ENCODE measurements at regions not wholly inside any gene's neighbourhood (a gene's known extent, or its start where the extent isn't known, plus 50 kb on each side); places are given as distances from the start of the nearest gene placed in this dataset.

GRCh38 chr16:79995315-79995714, 394.8 kb upstream of the MAF start:
- Mint-ChIP-seq H3K36me3 (ENCODE audit: insufficient read depth, unreplicated experiment) (no peaks in the 10 kb centered on the region), H3K4me3 (ENCODE audit: unreplicated experiment) (no peak overlapping the region), H3K27ac (ENCODE audit: low read depth, unreplicated experiment) (no peak overlapping the region), H3K9me3 (ENCODE audit: unreplicated experiment) (peaks cover 11% of the 10 kb centered on the region), H3K4me1 (ENCODE audit: insufficient read depth, unreplicated experiment) (peaks cover 11% of the 10 kb centered on the region), H3K27me3 (ENCODE audit: insufficient read depth, unreplicated experiment) (no peaks in the 10 kb centered on the region)
- CTCF ChIA-PET = no interaction called here
- intact Hi-C loops (cut with micrococcal nuclease) = loop anchor here (10.0 kb wide), 2 partner anchors 369 to 469 kb away; no protein-coding TSS in a partner anchor
- POLR2A ChIA-PET = no interaction called here
- TF ChIP-seq CTCF (IDR thresholded peaks at IDR 0.05; ENCODE audit: unreplicated experiment) = no peak
- BruUV-seq (replicated peaks) = no TSS peak
- no peak for DNase-seq (ENCODE audit: unreplicated experiment)

- H3K4me1 Mint-ChIP-seq (ENCODE audit: insufficient read depth, unreplicated experiment) = peaks cover 11% of the 10 kb centered on the region
- POLR2A ChIA-PET = no interaction called here
- CTCF ChIA-PET = interaction anchor here (0.5 kb wide), 1 partner anchor 53 kb away, joined by 3 read pairs; no protein-coding TSS in a partner anchor
- H3K4me3 Mint-ChIP-seq (ENCODE audit: unreplicated experiment) = no peak overlapping the region
- no TSS peak for BruUV-seq (replicated peaks)
- H3K9me3 Mint-ChIP-seq (ENCODE audit: unreplicated experiment) = peaks cover 11% of the 10 kb centered on the region
- intact Hi-C loops (cut with micrococcal nuclease) = loop anchor here (10.0 kb wide), 2 partner anchors 370 to 470 kb away; no protein-coding TSS in a partner anchor
- H3K36me3 Mint-ChIP-seq (ENCODE audit: insufficient read depth, unreplicated experiment) = no peaks in the 10 kb centered on the region
- DNase-seq (ENCODE audit: unreplicated experiment) = no peak
- H3K27me3 Mint-ChIP-seq (ENCODE audit: insufficient read depth, unreplicated experiment) = no peaks in the 10 kb centered on the region
- no peak overlapping the region for H3K27ac Mint-ChIP-seq (ENCODE audit: low read depth, unreplicated experiment)
- no peak for TF ChIP-seq CTCF (IDR thresholded peaks at IDR 0.05; ENCODE audit: unreplicated experiment)
Measured at GRCh38 chr16:79994418-79994817, 393.9 kb upstream of the MAF start.

GRCh38 chr16:79993629-79994209, 393.2 kb upstream of the MAF start:
- no peak for DNase-seq (ENCODE audit: unreplicated experiment)
- no TSS peak for BruUV-seq (replicated peaks)
- TF ChIP-seq CTCF (IDR thresholded peaks at IDR 0.05; ENCODE audit: unreplicated experiment) = no peak
- ChIA-PET POLR2A (interaction anchor here (0.5 to 0.8 kb wide), 3 partner anchors 23 to 993 kb away, joined by 3 to 5 read pairs (median 3); no protein-coding TSS in a partner anchor), CTCF (interaction anchor here (0.5 to 1.6 kb wide), 5 partner anchors 11 to 1863 kb away, joined by 3 read pairs; no protein-coding TSS in a partner anchor)
- no peak overlapping the region for H3K4me3 Mint-ChIP-seq (ENCODE audit: unreplicated experiment)
- H3K27me3 Mint-ChIP-seq (ENCODE audit: insufficient read depth, unreplicated experiment) = no peaks in the 10 kb centered on the region
- no peak overlapping the region for H3K27ac Mint-ChIP-seq (ENCODE audit: low read depth, unreplicated experiment)
- H3K9me3 Mint-ChIP-seq (ENCODE audit: unreplicated experiment) = peaks cover 11% of the 10 kb centered on the region
- H3K4me1 Mint-ChIP-seq (ENCODE audit: insufficient read depth, unreplicated experiment) = peaks cover 11% of the 10 kb centered on the region
- H3K36me3 Mint-ChIP-seq (ENCODE audit: insufficient read depth, unreplicated experiment) = no peaks in the 10 kb centered on the region
- intact Hi-C loops (cut with micrococcal nuclease) = loop anchor here (10.0 kb wide), 2 partner anchors 371 to 471 kb away; no protein-coding TSS in a partner anchor

GRCh38 chr16:79991969-79992368, 391.4 kb upstream of the MAF start:
- POLR2A ChIA-PET = interaction anchor here (0.6 kb wide), 1 partner anchor 32 kb away, joined by 4 read pairs; no protein-coding TSS in a partner anchor
- H3K36me3 Mint-ChIP-seq (ENCODE audit: insufficient read depth, unreplicated experiment) = no peaks in the 10 kb centered on the region
- intact Hi-C loops (cut with micrococcal nuclease) = loop anchor here (10.0 kb wide), 2 partner anchors 373 to 473 kb away; no protein-coding TSS in a partner anchor

More at GRCh38 chr16:79991969-79992368, 391.4 kb upstream of the MAF start:
- Mint-ChIP-seq H3K4me3 (ENCODE audit: unreplicated experiment) (no peak overlapping the region), H3K27me3 (ENCODE audit: insufficient read depth, unreplicated experiment) (no peaks in the 10 kb centered on the region), H3K27ac (ENCODE audit: low read depth, unreplicated experiment) (no peak overlapping the region), H3K9me3 (ENCODE audit: unreplicated experiment) (peaks cover 11% of the 10 kb centered on the region), H3K4me1 (ENCODE audit: insufficient read depth, unreplicated experiment) (peaks cover 11% of the 10 kb centered on the region)
- CTCF ChIA-PET = no interaction called here
- BruUV-seq (replicated peaks) = no TSS peak
- no peak for DNase-seq (ENCODE audit: unreplicated experiment)
- TF ChIP-seq CTCF (IDR thresholded peaks at IDR 0.05; ENCODE audit: unreplicated experiment) = no peak

Measured in MCF 10A (cell line).